IPS-15b (cell line): ENCODE measurements at regions not wholly inside any gene's neighbourhood (a gene's known extent, or its start where the extent isn't known, plus 50 kb on each side); places are given as distances from the start of the nearest gene placed in this dataset.

Source experiments
- H3K27me3 ChIP-seq: one replicate; pipeline ENCODE4 v1.6.1; 2013; ENCODE audit warnings: low read length; ENCODE audit not compliant: control insufficient read depth, insufficient read depth
- H3K36me3 ChIP-seq: one replicate; pipeline ENCODE4 v1.6.1; 2013; ENCODE audit warnings: low read length; ENCODE audit not compliant: control insufficient read depth, insufficient read depth
- H3K4me1 ChIP-seq: one replicate; pipeline ENCODE4 v1.6.1; 2013; ENCODE audit warnings: mild to moderate bottlenecking, low read length; ENCODE audit not compliant: control insufficient read depth, insufficient read depth
- H3K4me3 ChIP-seq: one replicate; pipeline ENCODE4 v1.5.1; 2013; ENCODE audit warnings: low read depth, low read length
- H3K9ac ChIP-seq: one replicate; pipeline ENCODE4 v1.6.1; 2013; ENCODE audit warnings: low read depth, mild to moderate bottlenecking, low read length
- H3K9me3 ChIP-seq: one replicate; pipeline ENCODE4 v1.6.1; 2013; ENCODE audit warnings: mild to moderate bottlenecking, low read length; ENCODE audit not compliant: control insufficient read depth, insufficient read depth

- Histone ChIP-seq H3K9me3 (no peaks in the 10 kb centered on the region), H3K9ac (peak overlapping the region; percentile 14), H3K4me3 (no peak overlapping the region), H3K27me3 (no peaks in the 10 kb centered on the region), H3K36me3 (no peaks in the 10 kb centered on the region), H3K4me1 (peaks cover 26% of the 10 kb centered on the region)
These were observed 59.7 kb upstream of the C14orf132 start for GRCh38 chr14:95979339-95980042.

- peaks cover 26% of the 10 kb centered on the region for H3K4me1 ChIP-seq
- no peaks in the 10 kb centered on the region for H3K36me3 ChIP-seq
- no peaks in the 10 kb centered on the region for H3K9me3 ChIP-seq
- H3K4me3 ChIP-seq, result no peak overlapping the region
- H3K9ac ChIP-seq, result no peak overlapping the region
- H3K27me3 ChIP-seq, result no peaks in the 10 kb centered on the region
These were observed 58.8 kb upstream of the C14orf132 start for GRCh38 chr14:95980402-95980801.

- H3K27me3 ChIP-seq, result no peaks in the 10 kb centered on the region
- peaks cover 26% of the 10 kb centered on the region for H3K4me1 ChIP-seq
- no peak overlapping the region for H3K9ac ChIP-seq
- no peak overlapping the region for H3K4me3 ChIP-seq
- no peaks in the 10 kb centered on the region for H3K9me3 ChIP-seq
- H3K36me3 ChIP-seq, result no peaks in the 10 kb centered on the region
These were observed 57.2 kb upstream of the C14orf132 start for GRCh38 chr14:95981965-95982364.

- Histone ChIP-seq H3K27me3 (no peaks in the 10 kb centered on the region), H3K4me3 (no peak overlapping the region), H3K9me3 (no peaks in the 10 kb centered on the region)
These were observed 55.0 kb upstream of the C14orf132 start for GRCh38 chr14:95984206-95984605.

More at GRCh38 chr14:95984206-95984605, 55.0 kb upstream of the C14orf132 start:
- Histone ChIP-seq H3K9ac (no peak overlapping the region), H3K36me3 (no peaks in the 10 kb centered on the region), H3K4me1 (peaks cover 20% of the 10 kb centered on the region)
